Stimulated activated CD4-positive, alpha-beta T cell treated with anti-CD3 and anti-CD28 coated beads, TNF-alpha, amount 100 ng/mL, for 48 hours (primary cell): ENCODE measurements at regions not wholly inside any gene's neighbourhood (a gene's known extent, or its start where the extent isn't known, plus 50 kb on each side); places are given as distances from the start of the nearest gene placed in this dataset.

Experiments used
- DNase-seq, 3 donors: peaks; one replicate each; pipeline ENCODE4 v3.0.0-alpha.2; 2020; ENCODE audit warnings: low read depth in 3 of 3

- no peak for DNase-seq
Observed at GRCh38 chr1:204736836-204737235, 51.3 kb upstream of the LRRN2 start.

GRCh38 chr1:204738506-204738905, 53.0 kb upstream of the LRRN2 start:
- DNase-seq = no peak

- DNase-seq = no peak
Observed at GRCh38 chr1:204740354-204740753, 54.8 kb upstream of the LRRN2 start.

- no peak for DNase-seq
Observed at GRCh38 chr1:204741440-204741839, 55.9 kb upstream of the LRRN2 start.

GRCh38 chr1:204742676-204743251, 57.2 kb upstream of the LRRN2 start:
- DNase-seq = no peak

GRCh38 chr1:204744107-204744779, 58.7 kb upstream of the LRRN2 start:
- DNase-seq = no peak

- DNase-seq = peak; percentile 14 to 18 (median 17)
Observed at GRCh38 chr1:204746838-204747442, 61.4 kb upstream of the LRRN2 start.

GRCh38 chr1:204751480-204751879, 65.9 kb upstream of the LRRN2 start:
- DNase-seq = no peak

- no peak for DNase-seq
Observed at GRCh38 chr1:204751883-204752687, 66.5 kb upstream of the LRRN2 start.

GRCh38 chr1:204752688-204753040, 67.1 kb upstream of the LRRN2 start:
- no peak for DNase-seq

- DNase-seq = no peak
Observed at GRCh38 chr1:204754821-204755220, 69.3 kb upstream of the LRRN2 start.

- DNase-seq = no peak
Observed at GRCh38 chr1:204756349-204756748, 70.8 kb upstream of the LRRN2 start.

GRCh38 chr1:204756811-204757210, 71.3 kb upstream of the LRRN2 start:
- DNase-seq = no peak

- DNase-seq = no peak
Observed at GRCh38 chr1:204758601-204759000, 73.1 kb upstream of the LRRN2 start.

- DNase-seq = no peak
Observed at GRCh38 chr1:204760350-204760749, 74.8 kb upstream of the LRRN2 start.

GRCh38 chr1:204760757-204761156, 75.2 kb upstream of the LRRN2 start:
- DNase-seq = no peak

- peak; percentile 47 to 72 (median 61) for DNase-seq
Observed at GRCh38 chr1:204763773-204764427, 78.4 kb upstream of the LRRN2 start.

- no peak for DNase-seq
Observed at GRCh38 chr1:204769997-204770396, 84.5 kb upstream of the LRRN2 start.

- DNase-seq = no peak
Observed at GRCh38 chr1:204771358-204771757, 85.8 kb upstream of the LRRN2 start.

GRCh38 chr1:204773246-204773645, 87.7 kb upstream of the LRRN2 start:
- no peak for DNase-seq

GRCh38 chr1:204775546-204775945, 90.0 kb upstream of the LRRN2 start:
- no peak for DNase-seq

- DNase-seq = no peak
Observed at GRCh38 chr1:204777591-204777990, 92.1 kb upstream of the LRRN2 start.
